AG04450 (cell line): ENCODE measurements at regions not wholly inside any gene's neighbourhood (a gene's known extent, or its start where the extent isn't known, plus 50 kb on each side); places are given as distances from the start of the nearest gene placed in this dataset.

ENCODE experiments used
- CTCF ChIA-PET: fragments of 300-600, 350-600 bp; formaldehyde crosslinking; extraction: SDS; loops from one replicate; lab custom pipeline; 2022; ENCODE audit warnings: antibody characterized with exemption, inconsistent platforms; lab: Charles Lee
- POLR2A ChIA-PET: fragments of 350-600 bp; formaldehyde crosslinking; extraction: SDS; loops from one replicate; lab custom pipeline; 2021; ENCODE audit warnings: antibody characterized with exemption, inconsistent platforms; lab: Yijun Ruan, JAX
- DNase-seq: peaks from one replicate; pipeline ENCODE4 v3.0.0-alpha.2; 2011; ENCODE audit warnings: low read depth, low spot score
- H3K27ac ChIP-seq: one replicate; pipeline ENCODE4 v1.5.1; 2012; ENCODE audit warnings: low read depth, low read length, control low read depth
- H3K27me3 ChIP-seq: one replicate; pipeline ENCODE4 v1.6.0; 2012; ENCODE audit warnings: low read length; ENCODE audit not compliant: control insufficient read depth, insufficient read depth
- H3K4me3 ChIP-seq: 2 replicates; pipeline ENCODE4 v1.5.1; 2011; ENCODE audit warnings: mild to moderate bottlenecking, low read depth, low read length, control low read depth
- H3K9me3 ChIP-seq: 2 replicates; pipeline ENCODE4 v1.5.1; 2012; ENCODE audit warnings: low read length; ENCODE audit not compliant: control insufficient read depth, insufficient read depth
- CTCF ChIP-seq: IDR thresholded peaks from 2 replicates; pipeline ENCODE4 v1.5.1; 2011; ENCODE audit warnings: low read depth, low read length, control low read depth, inconsistent platforms

GRCh38 chr15:95454403-95455262, 875.9 kb upstream of the NR2F2 start:
- no peak for TF ChIP-seq CTCF
- no peak overlapping the region for H3K4me3 ChIP-seq

GRCh38 chr15:95457520-95457919, 873.0 kb upstream of the NR2F2 start:
- CTCF ChIA-PET, result no interaction called here
- no peak for TF ChIP-seq CTCF

More at GRCh38 chr15:95454403-95455262, 875.9 kb upstream of the NR2F2 start:
- H3K27me3 ChIP-seq, result no peaks in the 10 kb centered on the region
- POLR2A ChIA-PET, result no interaction called here
- CTCF ChIA-PET, result no interaction called here
- no peak for DNase-seq
- H3K27ac ChIP-seq, result no peak overlapping the region
- no peaks in the 10 kb centered on the region for H3K9me3 ChIP-seq

GRCh38 chr15:95458721-95459120, 871.8 kb upstream of the NR2F2 start:
- no peak overlapping the region for H3K27ac ChIP-seq
- DNase-seq, result no peak
- ChIA-PET CTCF (no interaction called here), POLR2A (no interaction called here)
- no peak for TF ChIP-seq CTCF
- H3K27me3 ChIP-seq, result no peaks in the 10 kb centered on the region
- no peak overlapping the region for H3K4me3 ChIP-seq
- no peaks in the 10 kb centered on the region for H3K9me3 ChIP-seq

More at GRCh38 chr15:95457520-95457919, 873.0 kb upstream of the NR2F2 start:
- no peak overlapping the region for H3K4me3 ChIP-seq
- H3K27me3 ChIP-seq, result no peaks in the 10 kb centered on the region
- no peak overlapping the region for H3K27ac ChIP-seq
- DNase-seq, result no peak
- no peaks in the 10 kb centered on the region for H3K9me3 ChIP-seq
- POLR2A ChIA-PET, result no interaction called here

- H3K27ac ChIP-seq, result no peak overlapping the region
- no peak for DNase-seq
- H3K4me3 ChIP-seq, result no peak overlapping the region
- ChIA-PET POLR2A (no interaction called here), CTCF (no interaction called here)
- no peak for TF ChIP-seq CTCF
- no peaks in the 10 kb centered on the region for H3K9me3 ChIP-seq
- no peaks in the 10 kb centered on the region for H3K27me3 ChIP-seq
These were observed 871.2 kb upstream of the NR2F2 start for GRCh38 chr15:95459273-95459672.

- no peak overlapping the region for H3K27ac ChIP-seq
- no peak overlapping the region; the same call in 1 of the 2 replicates for H3K4me3 ChIP-seq
- DNase-seq, result no peak
- no peak for TF ChIP-seq CTCF
- ChIA-PET CTCF (interaction anchor here (1.0 kb wide), 1 partner anchor 16 kb away, joined by 4 read pairs; no protein-coding TSS in a partner anchor), POLR2A (no interaction called here)
- no peaks in the 10 kb centered on the region for H3K9me3 ChIP-seq
- H3K27me3 ChIP-seq, result no peaks in the 10 kb centered on the region
These were observed 866.0 kb upstream of the NR2F2 start for GRCh38 chr15:95464509-95464908.
